Breast epithelium (tissue), 3 donors: ENCODE measurements at regions not wholly inside any gene's neighbourhood (a gene's known extent, or its start where the extent isn't known, plus 50 kb on each side); places are given as distances from the start of the nearest gene placed in this dataset.

Source experiments
- POLR2A ChIP-seq: fragments of 450-650 bp; IDR thresholded peaks from one replicate; pipeline ENCODE4 v1.6.1; 2016; ENCODE audit warnings: antibody characterized with exemption, mild to moderate bottlenecking, moderate library complexity
- TF ChIP-seq, protein P1 (sequence below), 3 donors: fragments of 450-650 bp; IDR thresholded peaks; one replicate each; pipeline ENCODE4 v1.5.1; 2016 to 2017; ENCODE audit warnings: antibody characterized with exemption in 3 of 3, mild to moderate bottlenecking in 3 of 3, moderate library complexity in 3 of 3

DNA sequence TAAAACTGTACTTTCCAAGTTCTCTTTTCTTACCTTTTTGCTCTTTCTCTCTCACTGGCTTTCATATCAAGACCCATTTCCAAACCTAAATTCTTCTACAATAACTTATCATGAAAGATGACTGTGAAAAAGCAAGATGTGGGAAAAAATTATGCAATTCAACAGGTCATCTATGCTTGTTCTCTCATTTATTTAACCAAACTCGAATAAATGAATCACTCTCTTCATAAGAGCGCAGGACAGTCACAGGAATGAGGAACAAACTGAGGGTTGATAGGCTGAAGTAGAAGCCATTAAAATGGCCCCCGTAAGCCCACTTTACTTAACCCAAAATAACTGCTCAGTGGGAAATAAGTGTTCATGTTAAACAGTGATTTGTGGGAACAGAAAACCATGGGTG lies 1289.7 kb upstream of the SORCS1 start:
- TF ChIP-seq, protein P1, sequence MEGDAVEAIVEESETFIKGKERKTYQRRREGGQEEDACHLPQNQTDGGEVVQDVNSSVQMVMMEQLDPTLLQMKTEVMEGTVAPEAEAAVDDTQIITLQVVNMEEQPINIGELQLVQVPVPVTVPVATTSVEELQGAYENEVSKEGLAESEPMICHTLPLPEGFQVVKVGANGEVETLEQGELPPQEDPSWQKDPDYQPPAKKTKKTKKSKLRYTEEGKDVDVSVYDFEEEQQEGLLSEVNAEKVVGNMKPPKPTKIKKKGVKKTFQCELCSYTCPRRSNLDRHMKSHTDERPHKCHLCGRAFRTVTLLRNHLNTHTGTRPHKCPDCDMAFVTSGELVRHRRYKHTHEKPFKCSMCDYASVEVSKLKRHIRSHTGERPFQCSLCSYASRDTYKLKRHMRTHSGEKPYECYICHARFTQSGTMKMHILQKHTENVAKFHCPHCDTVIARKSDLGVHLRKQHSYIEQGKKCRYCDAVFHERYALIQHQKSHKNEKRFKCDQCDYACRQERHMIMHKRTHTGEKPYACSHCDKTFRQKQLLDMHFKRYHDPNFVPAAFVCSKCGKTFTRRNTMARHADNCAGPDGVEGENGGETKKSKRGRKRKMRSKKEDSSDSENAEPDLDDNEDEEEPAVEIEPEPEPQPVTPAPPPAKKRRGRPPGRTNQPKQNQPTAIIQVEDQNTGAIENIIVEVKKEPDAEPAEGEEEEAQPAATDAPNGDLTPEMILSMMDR (IDR thresholded peaks at IDR 0.05), result no peak
- no peak for TF ChIP-seq POLR2A
